Natural killer cell (primary cell): ENCODE measurements at regions not wholly inside any gene's neighbourhood (a gene's known extent, or its start where the extent isn't known, plus 50 kb on each side); places are given as distances from the start of the nearest gene placed in this dataset.

Experiments
- ATAC-seq, 3 donors: fragments of 150-1000 bp in 2 of 3; fragments of 200-7000 bp in 1 of 3; cut with Tn5 transposase; 1 replicate in 1 of 3; 2 replicates in 2 of 3; pipeline ENCODE4 v1.10.0; 2021; ENCODE audit warnings: mild to moderate bottlenecking in 2 of 3, moderate library complexity in 2 of 3
- DNase-seq, 2 donors: peaks; one replicate each; pipeline versions ENCODE4 v3.0.0 to v3.0.0-alpha.2; 2013 to 2021; ENCODE audit warnings: mixed read lengths in 1 of 2
- H3K27ac ChIP-seq: one replicate; pipeline ENCODE4 v1.5.1; 2013; ENCODE audit warnings: mild to moderate bottlenecking, low read length
- H3K27me3 ChIP-seq: one replicate; pipeline ENCODE4 v1.6.1; 2013; ENCODE audit warnings: low read length; ENCODE audit not compliant: control insufficient read depth, insufficient read depth
- H3K36me3 ChIP-seq: one replicate; pipeline ENCODE4 v1.6.1; 2013; ENCODE audit warnings: low read length; ENCODE audit not compliant: control insufficient read depth, insufficient read depth
- H3K4me1 ChIP-seq: one replicate; pipeline ENCODE4 v1.6.1; 2013; ENCODE audit warnings: low read length; ENCODE audit not compliant: control insufficient read depth, insufficient read depth
- H3K4me3 ChIP-seq: one replicate; pipeline ENCODE4 v1.5.1; 2013; ENCODE audit warnings: low read length
- H3K9me3 ChIP-seq: one replicate; pipeline ENCODE4 v1.6.1; 2013; ENCODE audit warnings: low read length; ENCODE audit not compliant: control insufficient read depth, insufficient read depth
- H3K27ac Mint-ChIP-seq, 2 donors: one replicate each; pipeline ENCODE4 v1.8.0; 2022; ENCODE audit warnings: mild to moderate bottlenecking in 2 of 2, mixed read lengths in 2 of 2, moderate library complexity in 1 of 2
- H3K27me3 Mint-ChIP-seq, 2 donors: one replicate each; pipeline ENCODE4 v1.8.0; 2022; ENCODE audit warnings: low read depth in 2 of 2, mixed read lengths in 2 of 2
- H3K36me3 Mint-ChIP-seq: one replicate; pipeline ENCODE4 v1.8.0; 2022; ENCODE audit warnings: mixed read lengths
- H3K4me1 Mint-ChIP-seq, 2 donors: one replicate each; pipeline ENCODE4 v1.8.0; 2022; ENCODE audit warnings: mixed read lengths in 2 of 2
- H3K4me3 Mint-ChIP-seq: one replicate; pipeline ENCODE4 v1.8.0; 2022; ENCODE audit warnings: mild to moderate bottlenecking, moderate library complexity, mixed read lengths
- H3K9me3 Mint-ChIP-seq, 2 donors: one replicate each; pipeline ENCODE4 v1.8.0; 2022; ENCODE audit warnings: mixed read lengths in 2 of 2
- CTCF ChIP-seq: fragments of 200-600 bp; IDR thresholded peaks from one replicate; pipeline ENCODE4 v1.8.0; 2022; ENCODE audit warnings: antibody characterized with exemption
- WGBS: methylation state at CpG from one replicate; pipeline ENCODE4 v1.1.7; 2013; ENCODE audit warnings: missing lambda C conversion rate; ENCODE audit not compliant: insufficient coverage; 5-methylcytosine and 5-hydroxymethylcytosine counted together
- intact Hi-C: fragments of 100-400 bp; cut with micrococcal nuclease; formaldehyde crosslinking; loops from one replicate; pipeline ENCODE4 v1.14.2; 2022

- intact Hi-C loops: no loop called here
- Histone ChIP-seq H3K4me3 (no peak overlapping the region), H3K9me3 (no peaks in the 10 kb centered on the region), H3K27me3 (no peaks in the 10 kb centered on the region), H3K36me3 (no peaks in the 10 kb centered on the region), H3K27ac (no peak overlapping the region), H3K4me1 (no peaks in the 10 kb centered on the region)
- Mint-ChIP-seq H3K27me3 (peaks cover 4 to 7% of the 10 kb centered on the region in 2 donors), H3K27ac (no peak overlapping the region), H3K4me1 (peaks cover 6 to 12% of the 10 kb centered on the region in 2 donors), H3K4me3 (no peak overlapping the region), H3K36me3 (no peaks in the 10 kb centered on the region), H3K9me3 (no peaks in the 10 kb centered on the region)
- ATAC-seq (no peak), DNase-seq (no peak)
- TF ChIP-seq CTCF: no peak
- WGBS: 50% methylated on average over 2 of the region's 3 CpGs
Measured at GRCh38 chr10:61280303-61280702, 172.9 kb downstream of the TMEM26 start.

- peaks cover 6 to 12% of the 10 kb centered on the region in 2 donors for H3K4me1 Mint-ChIP-seq
- no peaks in the 10 kb centered on the region for H3K9me3 ChIP-seq
- no peak overlapping the region for H3K4me3 ChIP-seq
- H3K27me3 ChIP-seq: no peaks in the 10 kb centered on the region
- peaks cover 7% of the 10 kb centered on the region in 2 donors for H3K27me3 Mint-ChIP-seq
- no peak overlapping the region for H3K27ac ChIP-seq
- TF ChIP-seq CTCF: no peak
- WGBS: 65% methylated on average over 7 of the region's 7 CpGs
- no peak overlapping the region for H3K4me3 Mint-ChIP-seq
- ATAC-seq: no peak
- H3K27ac Mint-ChIP-seq: no peak overlapping the region
- no peaks in the 10 kb centered on the region for H3K9me3 Mint-ChIP-seq
- DNase-seq: no peak
- intact Hi-C loops: no loop called here
- no peaks in the 10 kb centered on the region for H3K36me3 Mint-ChIP-seq
- no peaks in the 10 kb centered on the region for H3K4me1 ChIP-seq
- H3K36me3 ChIP-seq: no peaks in the 10 kb centered on the region
Measured at GRCh38 chr10:61279400-61279799, 173.8 kb downstream of the TMEM26 start.

GRCh38 chr10:61278556-61278955, 174.6 kb downstream of the TMEM26 start:
- Mint-ChIP-seq H3K36me3 (no peaks in the 10 kb centered on the region), H3K4me1 (peaks cover 6 to 8% of the 10 kb centered on the region in 2 donors), H3K9me3 (no peaks in the 10 kb centered on the region), H3K27ac (no peak overlapping the region), H3K27me3 (peaks cover 7% of the 10 kb centered on the region in 2 donors), H3K4me3 (no peak overlapping the region)
- intact Hi-C loops: no loop called here
- Histone ChIP-seq H3K9me3 (no peaks in the 10 kb centered on the region), H3K36me3 (no peaks in the 10 kb centered on the region), H3K27ac (no peak overlapping the region), H3K4me1 (no peaks in the 10 kb centered on the region), H3K4me3 (no peak overlapping the region), H3K27me3 (no peaks in the 10 kb centered on the region)
- 96% methylated on average over 2 of the region's 2 CpGs for WGBS
- no peak for TF ChIP-seq CTCF
- ATAC-seq (no peak), DNase-seq (no peak)

- Mint-ChIP-seq H3K27ac (no peak overlapping the region), H3K9me3 (no peaks in the 10 kb centered on the region), H3K36me3 (no peaks in the 10 kb centered on the region), H3K4me1 (no peaks in the 10 kb centered on the region), H3K27me3 (peaks cover 8 to 11% of the 10 kb centered on the region in 2 donors), H3K4me3 (no peak overlapping the region)
- no peaks in the 10 kb centered on the region for H3K27me3 ChIP-seq
- DNase-seq: no peak
- H3K4me3 ChIP-seq: no peak overlapping the region
- no peaks in the 10 kb centered on the region for H3K36me3 ChIP-seq
- no peaks in the 10 kb centered on the region for H3K4me1 ChIP-seq
- TF ChIP-seq CTCF: no peak
- ATAC-seq: no peak
- no peak overlapping the region for H3K27ac ChIP-seq
- intact Hi-C loops: no loop called here
- no peaks in the 10 kb centered on the region for H3K9me3 ChIP-seq
Measured at GRCh38 chr10:61272781-61273180, 180.4 kb downstream of the TMEM26 start.
